A549 (cell line): ENCODE measurements at regions not wholly inside any gene's neighbourhood (a gene's known extent, or its start where the extent isn't known, plus 50 kb on each side); places are given as distances from the start of the nearest gene placed in this dataset.

ENCODE experiments used
- ATAC-seq, 2 experiments: fragments of 200-7000 bp in 1 of 2; fragments of >200 bp in 1 of 2; cut with Nextera tagmentation in 1 of 2; cut with Tn5 transposase in 1 of 2; 3 replicates each; pipeline versions ENCODE4 v1.8.0 to v1.9.1; 2018 to 2020; ENCODE audit warnings: mild to moderate bottlenecking in 1 of 2, moderate library complexity in 1 of 2
- CTCF ChIA-PET: fragments of 300-600 bp; sonication (Branson Sonifier 250); formaldehyde crosslinking; extraction: SDS; loops from one replicate; lab custom pipeline; 2021; ENCODE audit warnings: antibody characterized with exemption, inconsistent platforms; lab: Yijun Ruan, JAX
- POLR2A ChIA-PET: fragments of 350-600 bp; formaldehyde crosslinking; extraction: SDS; loops from one replicate; lab custom pipeline; 2021; ENCODE audit warnings: antibody characterized with exemption, inconsistent platforms; lab: Yijun Ruan, JAX
- DNase-seq, 2 experiments: peaks; one replicate each; pipeline versions ENCODE4 v3.0.0 to v3.0.0-alpha.2; 2011 to 2016; ENCODE audit warnings: low read depth in 1 of 2, low spot score in 1 of 2
- FAIRE-seq: peaks from 2 replicates; lab custom pipeline; 2011; peaks lifted over from hg19 to GRCh38; lab: Jason Lieb, UNC
- H3K27ac ChIP-seq, 2 experiments: fragments of >200 bp; sonication (Bioruptor Twin); formaldehyde crosslinking; 3 replicates each; pipeline ENCODE4 v1.5.1; 2016 to 2017
- H3K4me1 ChIP-seq: fragments of >200 bp; sonication (Bioruptor Twin); formaldehyde crosslinking; 3 replicates; pipeline ENCODE4 v1.6.1; 2016
- H3K4me2 ChIP-seq: fragments of >200 bp; sonication (Bioruptor Twin); formaldehyde crosslinking; 3 replicates; pipeline ENCODE4 v1.6.1; 2016
- H3K4me3 ChIP-seq: fragments of >200 bp; sonication (Bioruptor Twin); formaldehyde crosslinking; 3 replicates; pipeline ENCODE4 v1.5.1; 2016
- H3K9me3 ChIP-seq: fragments of >200 bp; sonication (Bioruptor Twin); formaldehyde crosslinking; 3 replicates; pipeline ENCODE4 v1.6.1; 2016
- BCL3 ChIP-seq: fragments of >200 bp; sonication (Bioruptor Twin); formaldehyde crosslinking; IDR thresholded peaks from 3 replicates; pipeline ENCODE4 v1.6.1; 2016
- CBX8 ChIP-seq: fragments of 200-600 bp; sonication (generic); IDR thresholded peaks from 2 replicates; pipeline ENCODE4 v1.6.1; 2016
- CEBPB ChIP-seq, 2 experiments: fragments of >200 bp in 1 of 2; sonication (Bioruptor Twin) in 1 of 2; formaldehyde crosslinking in 1 of 2; IDR thresholded peaks; 2 replicates each; pipeline ENCODE4 v1.6.1; 2012 to 2016
- CHD4 ChIP-seq: fragments of 200-600 bp; sonication (generic); IDR thresholded peaks from 2 replicates; pipeline ENCODE4 v1.6.1; 2016; ENCODE audit warnings: antibody characterized with exemption, mild to moderate bottlenecking, borderline replicate concordance
- EHMT2 ChIP-seq: fragments of 200-600 bp; sonication (generic); IDR thresholded peaks from 2 replicates; pipeline ENCODE4 v1.6.1; 2016; ENCODE audit warnings: antibody characterized with exemption, low read depth, mild to moderate bottlenecking, moderate library complexity
- ELK1 ChIP-seq: fragments of 150-350 bp; IDR thresholded peaks from 2 replicates; pipeline ENCODE4 v1.6.1; 2014; ENCODE audit warnings: low read depth, mild to moderate bottlenecking, low read length
- EP300 ChIP-seq, 2 experiments: fragments of >200 bp; sonication (Bioruptor Twin); formaldehyde crosslinking; IDR thresholded peaks; 2 replicates in 1 of 2; 3 replicates in 1 of 2; pipeline ENCODE4 v1.6.1; 2016 to 2017
- HDAC2 ChIP-seq: fragments of 200-600 bp; sonication (generic); IDR thresholded peaks from 2 replicates; pipeline ENCODE4 v1.6.1; 2016
- HEYL ChIP-seq: fragments of 250-450 bp; sonication (Bioruptor Pico); IDR thresholded peaks from 2 replicates; pipeline ENCODE4 v1.8.0; 2021; ENCODE audit warnings: mild to moderate bottlenecking, moderate library complexity
- HOXA7 ChIP-seq: fragments of 250-450 bp; sonication (Bioruptor Pico); IDR thresholded peaks from 2 replicates; pipeline ENCODE4 v1.5.0; 2020; ENCODE audit warnings: mild to moderate bottlenecking, moderate library complexity
- HOXB13 ChIP-seq: fragments of 250-450 bp; sonication (Bioruptor Pico); IDR thresholded peaks from 2 replicates; pipeline ENCODE4 v1.5.0; 2020; ENCODE audit warnings: low read depth, mild to moderate bottlenecking, moderate library complexity
- HOXB5 ChIP-seq: fragments of 250-450 bp; sonication (Bioruptor Pico); IDR thresholded peaks from 2 replicates; pipeline ENCODE4 v1.5.0; 2020; ENCODE audit warnings: mild to moderate bottlenecking, moderate library complexity
- JUN ChIP-seq, 2 experiments: fragments of >200 bp; sonication (Bioruptor Twin); formaldehyde crosslinking; IDR thresholded peaks; 2 replicates in 1 of 2; 3 replicates in 1 of 2; pipeline ENCODE4 v1.6.1; 2016 to 2017
- KDM1A ChIP-seq: fragments of 200-600 bp; sonication (generic); IDR thresholded peaks from 2 replicates; pipeline ENCODE4 v1.6.1; 2016; ENCODE audit warnings: low read depth, mild to moderate bottlenecking
- KDM5A ChIP-seq: fragments of 200-600 bp; sonication (generic); IDR thresholded peaks from 2 replicates; pipeline ENCODE4 v1.6.1; 2016; ENCODE audit warnings: antibody characterized with exemption, mild to moderate bottlenecking
- MAFK ChIP-seq: fragments of 450-650 bp; IDR thresholded peaks from 2 replicates; pipeline ENCODE4 v1.6.1; 2014; ENCODE audit not compliant: partially characterized antibody
- MAZ ChIP-seq: fragments of 150-350 bp; IDR thresholded peaks from 2 replicates; pipeline ENCODE4 v1.6.1; 2014; ENCODE audit warnings: antibody characterized with exemption, low read depth, low read length, borderline replicate concordance
- NPAS2 ChIP-seq: fragments of 250-450 bp; sonication (Bioruptor Pico); IDR thresholded peaks from 2 replicates; pipeline ENCODE4 v1.8.0; 2022; ENCODE audit warnings: mild to moderate bottlenecking, moderate library complexity, borderline replicate concordance
- PHF8 ChIP-seq: fragments of 200-600 bp; sonication (generic); IDR thresholded peaks from 2 replicates; pipeline ENCODE4 v1.6.1; 2016; ENCODE audit warnings: low read depth, mild to moderate bottlenecking, antibody characterized with exemption, moderate library complexity, borderline replicate concordance
- POLR2AphosphoS2 ChIP-seq: conservative IDR thresholded peaks from 2 replicates; pipeline ENCODE4 v1.6.1; 2012; ENCODE audit warnings: low read length, improper control_type of control experiment, inconsistent platforms
- RAD21 ChIP-seq, 2 experiments: fragments of >200 bp in 1 of 2; sonication (Bioruptor Twin) in 1 of 2; formaldehyde crosslinking in 1 of 2; IDR thresholded peaks in 1 of 2; conservative IDR thresholded peaks in 1 of 2; 2 replicates in 1 of 2; 3 replicates in 1 of 2; pipeline ENCODE4 v1.6.1; 2012 to 2018; ENCODE audit warnings: inconsistent platforms in 1 of 2
- RFX5 ChIP-seq: fragments of 450-650 bp; IDR thresholded peaks from 2 replicates; pipeline ENCODE4 v1.7.1; 2014; ENCODE audit warnings: antibody characterized with exemption, mild to moderate bottlenecking, moderate library complexity
- RNF2 ChIP-seq: fragments of 200-600 bp; sonication (generic); IDR thresholded peaks from 2 replicates; pipeline ENCODE4 v1.6.1; 2016; ENCODE audit warnings: low read depth, mild to moderate bottlenecking, antibody characterized with exemption, moderate library complexity, borderline replicate concordance
- SREBF2 ChIP-seq: fragments of 450-650 bp; IDR thresholded peaks from 2 replicates; pipeline ENCODE4 v1.6.1; 2014; ENCODE audit warnings: mild to moderate bottlenecking, moderate library complexity
- TFCP2L1 ChIP-seq: fragments of 250-450 bp; sonication (Bioruptor Pico); IDR thresholded peaks from 2 replicates; pipeline ENCODE4 v1.5.0; 2021; ENCODE audit warnings: mild to moderate bottlenecking
- TP53 ChIP-seq: fragments of 250-450 bp; sonication (Bioruptor Pico); IDR thresholded peaks from 2 replicates; pipeline ENCODE4 v1.5.0; 2021; ENCODE audit warnings: mild to moderate bottlenecking, moderate library complexity
- ZC3H11A ChIP-seq: fragments of 450-650 bp; IDR thresholded peaks from 2 replicates; pipeline ENCODE4 v1.6.1; 2014; ENCODE audit warnings: antibody characterized with exemption, mild to moderate bottlenecking
- WGBS: methylation state at CpG from one replicate; pipeline ENCODE4 v1.1.6; 2017; ENCODE audit errors: missing lambda C conversion rate; 5-methylcytosine and 5-hydroxymethylcytosine counted together
- TF ChIP-seq, protein P1 (sequence below): IDR thresholded peaks from 2 replicates; pipeline ENCODE4 v1.6.1; 2012
- TF ChIP-seq, protein P2 (sequence below): fragments of >200 bp; sonication (Bioruptor Twin); formaldehyde crosslinking; IDR thresholded peaks from 3 replicates; pipeline ENCODE4 v1.5.1; 2016
- TF ChIP-seq, protein P3 (sequence below): fragments of 250-450 bp; sonication (Bioruptor Pico); IDR thresholded peaks from 2 replicates; pipeline ENCODE4 v1.5.0; 2021; ENCODE audit warnings: mild to moderate bottlenecking, moderate library complexity, borderline replicate concordance

DNA sequence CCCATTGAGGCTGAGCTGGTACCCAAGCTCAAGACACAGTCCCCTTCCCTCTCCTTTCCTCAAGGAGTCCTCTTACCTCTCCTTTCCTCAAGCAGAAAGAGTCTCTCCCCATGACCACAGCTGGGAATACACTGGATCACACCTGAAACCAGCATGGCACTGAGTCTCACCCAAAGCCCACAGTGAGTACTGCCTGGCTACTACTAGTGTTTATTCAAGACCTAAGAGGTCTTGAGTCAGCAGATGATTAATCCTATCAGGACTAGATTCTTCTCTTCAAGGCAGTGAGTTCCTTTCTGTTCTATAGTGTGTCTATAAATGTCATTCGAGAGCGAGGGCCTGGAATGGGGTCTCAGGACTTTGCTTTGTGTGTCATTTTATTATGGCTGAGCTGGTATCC, 111.4 kb downstream of the METTL4 start:
- DNase-seq: no peak
- POLR2A ChIA-PET: no interaction called here
- H3K4me2 ChIP-seq: no peak overlapping the region
- 84% methylated on average over 2 of the region's 2 CpGs for WGBS
- TF ChIP-seq RNF2 (no peak), HOXB5 (CRISPR knock-in tag) (no peak), JUN (IDR thresholded peaks at IDR 0.05) (no peak), HEYL (CRISPR knock-in tag) (no peak), EHMT2 (no peak), NPAS2 (CRISPR knock-in tag) (no peak), RFX5 (no peak), TFCP2L1 (CRISPR knock-in tag) (no peak), HDAC2 (no peak), CEBPB (IDR thresholded peaks at IDR 0.05) (no peak), CHD4 (no peak), TP53 (CRISPR knock-in tag) (no peak), SREBF2 (no peak), MAZ (no peak), CBX8 (no peak)
- TF ChIP-seq, protein P1, sequence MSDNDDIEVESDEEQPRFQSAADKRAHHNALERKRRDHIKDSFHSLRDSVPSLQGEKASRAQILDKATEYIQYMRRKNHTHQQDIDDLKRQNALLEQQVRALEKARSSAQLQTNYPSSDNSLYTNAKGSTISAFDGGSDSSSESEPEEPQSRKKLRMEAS: no peak
- H3K9me3 ChIP-seq: no peaks in the 10 kb centered on the region
- no peaks in the 10 kb centered on the region for H3K4me1 ChIP-seq
- H3K4me3 ChIP-seq: no peak overlapping the region
- H3K27ac ChIP-seq: no peak overlapping the region
- FAIRE-seq: no peak
- no peak for ATAC-seq
- CTCF ChIA-PET: no interaction called here

- no peak for FAIRE-seq
- ChIA-PET POLR2A (no interaction called here), CTCF (no interaction called here)
- Histone ChIP-seq H3K4me1 (no peaks in the 10 kb centered on the region), H3K27ac (no peak overlapping the region), H3K4me2 (no peak overlapping the region), H3K9me3 (no peaks in the 10 kb centered on the region), H3K4me3 (no peak overlapping the region)
- no peak for TF ChIP-seq HOXA7 (CRISPR knock-in tag)
- TF ChIP-seq, protein P2, sequence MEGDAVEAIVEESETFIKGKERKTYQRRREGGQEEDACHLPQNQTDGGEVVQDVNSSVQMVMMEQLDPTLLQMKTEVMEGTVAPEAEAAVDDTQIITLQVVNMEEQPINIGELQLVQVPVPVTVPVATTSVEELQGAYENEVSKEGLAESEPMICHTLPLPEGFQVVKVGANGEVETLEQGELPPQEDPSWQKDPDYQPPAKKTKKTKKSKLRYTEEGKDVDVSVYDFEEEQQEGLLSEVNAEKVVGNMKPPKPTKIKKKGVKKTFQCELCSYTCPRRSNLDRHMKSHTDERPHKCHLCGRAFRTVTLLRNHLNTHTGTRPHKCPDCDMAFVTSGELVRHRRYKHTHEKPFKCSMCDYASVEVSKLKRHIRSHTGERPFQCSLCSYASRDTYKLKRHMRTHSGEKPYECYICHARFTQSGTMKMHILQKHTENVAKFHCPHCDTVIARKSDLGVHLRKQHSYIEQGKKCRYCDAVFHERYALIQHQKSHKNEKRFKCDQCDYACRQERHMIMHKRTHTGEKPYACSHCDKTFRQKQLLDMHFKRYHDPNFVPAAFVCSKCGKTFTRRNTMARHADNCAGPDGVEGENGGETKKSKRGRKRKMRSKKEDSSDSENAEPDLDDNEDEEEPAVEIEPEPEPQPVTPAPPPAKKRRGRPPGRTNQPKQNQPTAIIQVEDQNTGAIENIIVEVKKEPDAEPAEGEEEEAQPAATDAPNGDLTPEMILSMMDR: 0 out of 3 replicates have a peak, but pooled peaks have one; percentile 6
- no peak for TF ChIP-seq POLR2AphosphoS2
- no peak for DNase-seq
- WGBS: 100% methylated on average over 1 of the region's 1 CpG
- no peak for ATAC-seq
These were observed 104.3 kb downstream of the METTL4 start for GRCh38 chr18:2466978-2467377.

DNA sequence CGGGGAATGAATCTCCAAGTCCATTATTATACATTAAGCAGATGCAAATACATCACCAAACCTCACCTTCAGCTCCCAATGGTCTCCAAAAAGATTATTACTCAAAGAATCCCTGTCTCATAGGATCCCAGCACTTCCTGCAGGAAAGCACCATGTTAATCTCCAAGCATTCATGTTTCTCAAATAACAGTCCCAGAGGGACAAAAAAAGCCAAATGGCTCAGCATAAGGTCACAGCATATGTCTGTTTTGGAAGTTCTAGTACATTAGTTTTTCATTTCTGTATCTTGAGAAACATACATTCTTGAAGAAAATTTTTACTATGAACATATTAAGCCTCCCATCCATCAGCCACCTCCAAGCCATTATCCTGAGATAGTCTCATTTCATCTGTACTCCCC, 103.3 kb downstream of the METTL4 start:
- H3K27ac ChIP-seq: no peak overlapping the region
- POLR2A ChIA-PET: no interaction called here
- H3K9me3 ChIP-seq: no peaks in the 10 kb centered on the region
- WGBS: 0% methylated on average over 1 of the region's 1 CpG
- no peak for ATAC-seq
- TF ChIP-seq PHF8 (no peak), CBX8 (no peak), CEBPB (IDR thresholded peaks at IDR 0.05) (no peak), HOXB13 (CRISPR knock-in tag) (no peak), ZC3H11A (no peak), BCL3 (no peak), KDM1A (no peak), RAD21 (conservative IDR thresholded peaks at IDR 0.05 in 1 of 2, IDR thresholded peaks at IDR 0.05 in 1 of 2) (no peak), KDM5A (no peak), SREBF2 (no peak), NPAS2 (CRISPR knock-in tag) (no peak), MAFK (no peak), RFX5 (no peak), EP300 (IDR thresholded peaks at IDR 0.05) (no peak), ELK1 (no peak)
- TF ChIP-seq, protein P3, sequence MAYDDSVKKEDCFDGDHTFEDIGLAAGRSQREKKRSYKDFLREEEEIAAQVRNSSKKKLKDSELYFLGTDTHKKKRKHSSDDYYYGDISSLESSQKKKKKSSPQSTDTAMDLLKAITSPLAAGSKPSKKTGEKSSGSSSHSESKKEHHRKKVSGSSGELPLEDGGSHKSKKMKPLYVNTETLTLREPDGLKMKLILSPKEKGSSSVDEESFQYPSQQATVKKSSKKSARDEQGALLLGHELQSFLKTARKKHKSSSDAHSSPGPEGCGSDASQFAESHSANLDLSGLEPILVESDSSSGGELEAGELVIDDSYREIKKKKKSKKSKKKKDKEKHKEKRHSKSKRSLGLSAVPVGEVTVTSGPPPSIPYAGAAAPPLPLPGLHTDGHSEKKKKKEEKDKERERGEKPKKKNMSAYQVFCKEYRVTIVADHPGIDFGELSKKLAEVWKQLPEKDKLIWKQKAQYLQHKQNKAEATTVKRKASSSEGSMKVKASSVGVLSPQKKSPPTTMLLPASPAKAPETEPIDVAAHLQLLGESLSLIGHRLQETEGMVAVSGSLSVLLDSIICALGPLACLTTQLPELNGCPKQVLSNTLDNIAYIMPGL (CRISPR knock-in tag): no peak
- TF ChIP-seq, protein P1: no peak
- TF ChIP-seq, all 56 proteins: peak for 0
- DNase-seq (no peak), FAIRE-seq (no peak)
- no peak overlapping the region for H3K4me3 ChIP-seq
- no peak overlapping the region for H3K4me2 ChIP-seq
- CTCF ChIA-PET: no interaction called here
- no peaks in the 10 kb centered on the region for H3K4me1 ChIP-seq
